ENCODE measurements at regions not wholly inside any gene's neighbourhood (a gene's known extent, or its start where the extent isn't known, plus 50 kb on each side); places are given as distances from the start of the nearest gene placed in this dataset.

DNA sequence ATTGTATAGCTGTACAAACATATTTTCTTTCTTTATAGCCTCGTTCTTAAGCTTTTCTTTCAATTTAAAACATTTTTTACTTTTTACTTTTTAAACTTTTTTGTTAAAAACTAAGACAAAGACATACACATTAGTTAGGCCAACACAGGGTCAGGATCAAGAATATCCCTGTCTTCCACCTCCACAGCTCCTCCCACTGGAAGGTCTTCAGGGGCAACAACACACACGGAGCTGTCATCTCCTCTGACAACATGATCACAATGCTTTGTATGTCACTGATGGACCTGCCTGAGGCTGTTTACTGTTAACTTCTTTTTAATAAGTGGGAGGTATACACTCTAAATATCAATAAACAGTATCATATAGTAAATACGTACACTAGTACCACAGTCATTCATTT is 191.3 kb downstream of the SYT10 start:
- TF ChIP-seq POLR2A (IDR thresholded peaks at IDR 0.05) (no peak), POLR2AphosphoS5 (IDR thresholded peaks at IDR 0.05) (no peak)
- TF ChIP-seq, protein P1, sequence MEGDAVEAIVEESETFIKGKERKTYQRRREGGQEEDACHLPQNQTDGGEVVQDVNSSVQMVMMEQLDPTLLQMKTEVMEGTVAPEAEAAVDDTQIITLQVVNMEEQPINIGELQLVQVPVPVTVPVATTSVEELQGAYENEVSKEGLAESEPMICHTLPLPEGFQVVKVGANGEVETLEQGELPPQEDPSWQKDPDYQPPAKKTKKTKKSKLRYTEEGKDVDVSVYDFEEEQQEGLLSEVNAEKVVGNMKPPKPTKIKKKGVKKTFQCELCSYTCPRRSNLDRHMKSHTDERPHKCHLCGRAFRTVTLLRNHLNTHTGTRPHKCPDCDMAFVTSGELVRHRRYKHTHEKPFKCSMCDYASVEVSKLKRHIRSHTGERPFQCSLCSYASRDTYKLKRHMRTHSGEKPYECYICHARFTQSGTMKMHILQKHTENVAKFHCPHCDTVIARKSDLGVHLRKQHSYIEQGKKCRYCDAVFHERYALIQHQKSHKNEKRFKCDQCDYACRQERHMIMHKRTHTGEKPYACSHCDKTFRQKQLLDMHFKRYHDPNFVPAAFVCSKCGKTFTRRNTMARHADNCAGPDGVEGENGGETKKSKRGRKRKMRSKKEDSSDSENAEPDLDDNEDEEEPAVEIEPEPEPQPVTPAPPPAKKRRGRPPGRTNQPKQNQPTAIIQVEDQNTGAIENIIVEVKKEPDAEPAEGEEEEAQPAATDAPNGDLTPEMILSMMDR (IDR thresholded peaks at IDR 0.05) = no peak
